ENCODE measurements at regions not wholly inside any gene's neighbourhood (a gene's known extent, or its start where the extent isn't known, plus 50 kb on each side); places are given as distances from the start of the nearest gene placed in this dataset.

DNA sequence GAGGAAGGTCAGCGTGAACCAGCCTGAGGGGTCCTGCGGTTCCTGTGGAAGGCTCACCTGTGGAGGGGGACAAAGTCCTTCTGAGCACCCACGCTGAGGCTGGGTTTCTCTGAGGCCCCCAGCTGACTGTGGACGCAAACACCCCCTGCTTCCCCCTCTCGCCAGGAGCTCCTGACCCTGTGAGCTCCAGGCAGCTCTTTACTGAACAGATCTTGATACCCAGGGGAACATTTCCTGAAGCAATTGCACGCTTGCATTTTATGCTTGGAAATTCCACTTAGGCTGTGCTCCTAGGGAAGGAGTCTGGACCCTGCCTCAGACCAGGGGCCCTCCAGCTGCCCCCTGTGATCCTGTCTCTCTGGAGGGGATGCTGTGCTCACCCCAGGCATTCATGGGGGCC is 454.2 kb upstream of the B3GAT1 start:
- DNase-seq = no peak

DNA sequence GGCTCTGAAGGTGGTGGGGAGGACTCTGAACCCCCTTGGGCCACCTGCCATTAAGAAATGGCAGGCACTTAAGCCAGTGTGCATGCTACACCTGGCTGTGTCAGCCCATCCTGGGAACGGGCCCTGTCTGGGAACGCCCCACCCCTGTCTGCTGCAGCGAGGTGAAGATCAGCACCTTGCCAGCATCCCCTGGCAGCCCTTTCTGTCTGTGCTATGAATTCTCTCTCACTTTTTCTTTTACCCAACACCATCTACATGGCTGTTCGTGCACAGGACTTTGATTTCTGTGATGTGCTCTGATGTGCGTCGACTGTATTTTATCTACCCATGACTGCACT is 452.9 kb upstream of the B3GAT1 start:
- no peak for DNase-seq

- DNase-seq = no peak
These were observed 452.4 kb upstream of the B3GAT1 start for GRCh38 chr11:134864233-134864967.

DNA sequence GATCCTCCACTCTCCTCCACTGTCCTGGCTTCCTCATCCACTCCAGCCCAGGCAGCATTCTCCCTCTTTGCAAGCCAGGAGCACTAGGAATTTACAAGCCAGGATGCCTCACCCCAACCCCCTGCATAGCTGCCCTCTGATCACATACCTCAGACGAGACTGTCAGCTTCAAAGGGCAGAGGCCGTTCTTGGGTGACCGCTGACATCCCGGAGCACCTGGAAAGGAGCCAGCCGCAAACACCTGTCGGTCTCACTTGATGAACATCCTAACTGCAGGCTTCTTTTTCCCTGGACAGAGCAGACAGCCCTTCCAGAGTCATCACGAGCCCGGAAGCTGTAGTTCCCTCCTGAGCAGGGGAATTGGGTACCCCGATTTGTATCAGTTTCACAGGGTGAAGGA is 451.3 kb upstream of the B3GAT1 start:
- no peak for DNase-seq

DNA sequence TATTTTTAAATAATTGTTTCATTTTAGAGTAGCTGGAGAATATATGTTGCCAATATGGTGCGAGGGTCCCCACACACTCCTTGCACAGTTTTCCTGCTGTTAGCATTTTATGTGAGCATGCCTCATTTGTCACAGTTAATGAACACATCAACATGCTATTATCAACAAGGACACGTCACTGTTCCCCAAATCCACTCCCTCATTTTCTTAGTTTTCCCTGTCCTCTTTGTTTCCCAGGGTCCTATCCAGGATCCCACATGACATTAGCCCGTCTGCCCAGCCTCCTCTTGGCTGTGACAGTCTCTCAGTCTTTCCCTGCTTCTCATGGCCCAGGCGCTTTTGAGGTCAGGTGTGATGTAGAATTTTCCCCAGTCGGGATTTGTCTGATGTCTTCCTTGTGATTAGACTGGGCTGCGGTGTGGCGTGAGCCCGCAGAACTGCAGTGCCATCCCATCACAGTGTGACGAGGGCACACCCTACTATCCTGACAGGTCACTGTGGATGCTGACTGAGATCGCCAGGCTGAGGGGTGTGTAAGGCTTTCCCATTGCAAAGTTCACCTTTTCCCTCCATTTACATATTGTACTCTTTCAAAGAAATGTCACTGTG is 450.6 kb upstream of the B3GAT1 start:
- no peak for DNase-seq

DNA sequence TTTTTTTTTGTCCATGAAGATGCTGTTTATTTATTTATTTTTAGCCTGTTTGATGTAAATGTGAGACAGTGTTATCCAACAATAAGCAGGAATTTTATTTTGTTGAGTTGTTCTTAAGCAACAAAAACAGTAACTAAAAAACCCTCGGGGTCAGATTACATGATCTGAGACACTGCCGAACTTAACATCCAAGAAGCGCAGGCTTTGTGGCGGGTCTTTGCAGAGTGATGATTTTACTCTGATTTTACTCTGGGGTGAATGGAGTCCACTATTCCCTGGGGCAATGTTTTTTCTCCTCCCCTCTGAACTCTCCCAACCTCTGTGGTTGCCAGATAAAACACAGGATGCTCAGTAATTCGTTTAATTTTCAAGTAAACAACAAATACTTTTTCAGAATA is 450.1 kb upstream of the B3GAT1 start:
- DNase-seq = no peak

GRCh38 chr11:134861490-134862104 is 449.6 kb upstream of the B3GAT1 start:
- no peak for DNase-seq

GRCh38 chr11:134858783-134859480 is 446.9 kb upstream of the B3GAT1 start:
- DNase-seq = no peak

- DNase-seq = no peak
These were observed 445.0 kb upstream of the B3GAT1 start for GRCh38 chr11:134857035-134857434.

DNA sequence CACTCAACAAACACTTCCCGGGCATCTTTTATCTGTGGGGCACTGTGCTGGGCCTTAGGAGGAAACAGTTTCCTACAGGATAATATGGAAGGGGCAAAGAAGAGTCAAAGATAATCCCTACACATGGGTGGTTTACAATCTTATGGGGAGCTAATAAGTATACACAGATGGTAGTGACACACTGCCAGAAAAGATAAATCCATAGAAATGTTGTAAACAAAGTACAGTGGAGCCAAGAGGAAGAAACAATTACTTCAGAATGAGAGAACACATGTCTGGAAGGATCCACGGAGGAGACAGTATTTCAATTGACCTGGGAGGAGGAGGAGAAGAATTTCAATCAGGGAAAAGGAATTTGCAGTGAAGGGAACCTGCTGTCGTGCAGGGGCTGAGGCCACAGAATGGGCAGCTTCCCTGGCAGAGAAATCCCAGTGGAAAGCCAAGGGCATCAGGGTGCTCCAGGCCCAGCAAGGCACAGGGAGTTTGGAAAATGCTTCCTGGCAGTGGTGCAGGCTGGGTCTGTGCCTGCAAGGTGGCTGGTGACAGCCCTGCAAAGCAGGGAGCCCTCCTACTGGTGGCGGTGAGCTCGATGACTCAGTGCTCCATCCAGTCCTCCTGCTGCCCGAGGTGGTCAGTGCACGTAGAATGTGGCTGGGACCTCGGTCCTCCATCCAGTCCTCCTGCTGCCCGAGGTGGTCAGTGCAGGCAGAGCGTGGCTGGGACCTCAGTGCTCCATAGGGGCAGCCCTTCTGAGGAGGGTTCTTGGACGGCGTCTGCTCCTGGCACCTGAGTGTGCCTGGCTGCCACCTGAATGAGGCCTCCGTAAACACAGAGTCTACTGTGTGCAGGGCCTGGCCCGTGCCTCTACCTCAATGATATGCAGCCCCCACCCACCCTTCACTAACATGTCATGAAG is 444.3 kb upstream of the B3GAT1 start:
- peak in 1 of 14 donors; percentile 37 for DNase-seq

GRCh38 chr11:134853992-134854991 is 442.2 kb upstream of the B3GAT1 start:
- peak in 1 of 14 donors; percentile 90 for DNase-seq

DNA sequence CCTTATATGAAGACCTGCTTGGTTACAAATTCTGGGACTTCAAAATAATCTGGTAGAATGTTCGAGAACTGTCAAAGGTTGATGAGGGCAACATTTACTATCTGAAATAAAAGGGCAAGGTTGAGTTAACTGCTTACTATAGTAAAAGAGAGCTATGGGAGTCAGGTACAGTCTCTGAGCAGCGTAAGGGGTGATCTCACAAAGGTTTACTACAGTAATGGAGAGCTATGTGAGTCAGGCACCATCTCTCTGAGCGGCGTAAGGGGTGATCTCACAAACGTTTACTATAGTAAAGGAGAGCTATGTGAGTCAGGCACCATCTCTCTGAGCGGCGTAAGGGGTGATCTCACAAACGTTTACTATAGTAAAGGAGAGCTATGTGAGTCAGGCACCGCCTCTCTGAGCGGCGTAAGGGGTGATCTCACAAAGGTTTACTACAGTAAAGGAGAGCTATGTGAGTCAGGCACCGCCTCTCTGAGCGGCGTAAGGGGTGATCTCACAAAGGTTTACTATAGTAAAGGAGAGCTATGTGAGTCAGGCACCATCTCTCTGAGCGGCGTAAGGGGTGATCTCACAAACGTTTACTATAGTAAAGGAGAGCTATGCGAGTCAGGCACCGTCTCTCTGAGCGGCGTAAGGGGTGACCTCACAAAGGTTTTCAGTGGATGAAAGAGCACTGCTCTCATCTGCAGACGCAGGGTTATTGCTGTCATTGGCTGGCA is 439.6 kb upstream of the B3GAT1 start:
- peak in 1 of 14 donors; percentile 5 for DNase-seq

DNA sequence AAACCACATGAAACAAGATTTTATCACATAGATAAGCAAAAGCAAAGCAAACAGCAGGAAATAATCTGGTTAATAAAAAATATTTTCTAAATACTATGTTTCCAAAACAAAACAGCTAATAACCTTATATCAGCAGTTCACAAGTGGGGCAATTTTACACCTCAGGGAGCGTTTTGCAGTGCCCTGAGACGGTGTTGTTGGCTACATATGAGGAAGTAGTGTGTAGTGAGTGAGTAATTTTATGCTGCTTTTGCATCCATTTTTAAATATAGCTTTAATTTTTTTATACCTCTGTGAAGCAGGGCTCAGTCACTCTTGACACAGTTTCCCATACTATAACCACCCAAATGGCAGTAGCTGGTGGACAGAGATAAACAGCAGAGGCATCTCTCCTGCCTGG is 438.5 kb upstream of the B3GAT1 start:
- no peak for DNase-seq

DNA sequence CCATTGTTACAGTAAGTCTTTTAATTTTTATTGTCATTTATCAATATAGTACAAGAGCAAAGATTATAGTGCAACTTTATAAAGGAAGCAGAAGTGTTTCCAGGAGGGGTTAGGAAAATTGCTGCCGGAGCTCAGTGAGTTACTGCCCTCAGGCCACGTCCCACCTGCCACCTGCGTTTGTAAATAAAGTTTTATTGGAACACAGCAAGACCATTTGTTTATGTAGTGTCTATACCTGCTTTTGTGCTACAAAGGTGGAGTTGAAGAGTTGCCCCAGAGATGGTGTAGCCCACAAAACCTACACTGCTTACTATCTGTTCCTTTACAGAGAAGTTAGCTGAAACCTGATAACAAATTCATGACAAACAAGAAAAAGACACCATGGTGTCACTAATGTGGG is 437.8 kb upstream of the B3GAT1 start:
- no peak for DNase-seq

GRCh38 chr11:134847083-134847715 is 435.2 kb upstream of the B3GAT1 start:
- no peak for DNase-seq

DNA sequence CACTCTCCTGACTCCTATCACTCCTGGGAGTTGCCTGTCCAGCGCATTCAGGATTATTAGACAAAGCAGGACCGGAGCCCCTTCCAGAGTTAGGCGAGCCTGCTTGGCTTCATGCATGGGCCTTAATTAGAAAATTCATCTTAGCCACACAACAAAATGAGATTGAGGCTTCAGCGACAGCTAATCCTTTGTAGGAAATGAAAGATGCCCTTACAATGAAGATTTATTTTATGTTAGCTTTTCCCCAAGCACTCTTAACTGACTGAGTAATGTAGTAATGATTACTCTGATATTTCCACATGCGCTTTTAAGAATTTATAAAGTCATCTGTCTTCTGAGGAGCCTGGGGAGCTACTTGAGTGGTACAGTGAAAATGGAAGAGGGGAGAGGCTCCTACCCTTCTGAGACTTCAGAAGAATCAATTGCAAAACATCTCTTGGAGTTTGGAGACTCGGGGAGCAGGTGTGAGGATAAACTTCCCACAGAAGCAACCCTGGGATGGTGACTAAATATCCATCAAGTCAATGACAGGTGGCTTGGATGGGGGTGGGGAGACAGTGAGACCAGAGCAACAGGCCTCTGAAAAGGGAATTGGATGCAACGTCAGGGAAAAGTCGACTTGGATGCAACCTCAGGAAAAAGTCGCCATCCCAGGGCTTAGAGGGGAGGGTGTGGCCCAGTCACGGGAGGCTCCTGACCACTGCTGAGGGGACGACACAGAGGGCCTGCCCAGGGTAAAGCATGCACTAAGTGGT is 434.5 kb upstream of the B3GAT1 start:
- no peak for DNase-seq

DNA sequence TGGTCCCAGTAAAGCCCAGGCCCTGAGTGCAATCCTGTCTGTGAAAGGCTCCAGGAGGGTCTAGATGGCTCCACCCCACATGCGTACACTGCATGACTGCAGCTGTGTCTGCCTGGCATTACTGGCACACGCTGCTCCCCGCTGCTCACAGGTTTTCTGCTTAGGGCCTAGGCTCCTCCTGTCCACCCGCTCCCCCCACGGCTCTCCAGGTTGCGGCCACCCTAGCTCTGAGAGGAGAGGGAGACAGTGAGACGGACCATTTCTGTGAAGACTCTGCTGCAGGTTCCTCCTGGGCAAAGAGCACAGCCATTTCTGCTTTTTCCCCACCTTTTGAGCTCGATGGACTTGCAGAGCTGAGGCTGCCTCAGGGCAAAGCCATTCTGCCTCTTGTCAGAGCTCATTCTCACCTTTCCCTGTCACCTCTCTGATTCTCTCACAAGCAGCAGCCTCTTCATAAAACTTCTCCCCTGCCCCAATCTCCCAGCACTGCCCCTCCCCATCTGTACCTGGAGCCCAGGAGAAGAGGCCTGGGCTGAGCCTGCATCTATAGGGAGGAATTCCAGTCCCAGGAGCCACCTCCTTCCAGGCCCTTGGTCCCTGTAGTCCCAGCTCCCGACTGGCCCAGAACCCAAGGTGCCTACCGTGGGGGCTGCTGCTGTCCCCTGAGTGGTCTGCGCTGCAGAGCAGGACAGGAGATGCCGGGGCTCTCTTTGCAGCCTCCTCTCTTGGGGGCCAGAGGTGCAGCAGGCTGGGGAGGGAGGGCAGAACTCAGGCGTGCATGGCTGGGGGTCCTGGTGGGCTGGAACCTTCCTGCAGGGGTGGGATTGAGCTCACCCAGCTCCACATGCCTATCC is 433.7 kb upstream of the B3GAT1 start:
- DNase-seq = no peak

DNA sequence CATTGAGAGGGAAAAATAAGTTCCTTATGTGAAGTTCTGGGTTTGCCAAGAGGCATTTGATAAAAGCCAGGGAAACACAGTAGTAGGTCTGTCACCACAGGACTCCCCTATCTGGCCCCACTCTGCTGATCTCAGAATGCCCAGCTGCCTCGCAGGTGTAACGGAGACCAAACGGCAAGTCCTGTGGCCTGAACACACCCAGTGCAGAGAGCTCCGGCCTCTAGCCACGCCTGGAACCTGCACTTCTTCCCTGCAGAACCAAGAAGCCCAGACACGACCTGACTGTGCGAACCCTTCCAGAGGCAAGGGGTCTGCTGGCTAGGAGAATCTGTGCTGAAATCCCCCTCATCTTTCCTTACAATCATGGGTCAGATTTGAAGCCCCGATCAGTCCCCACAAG is 432.8 kb upstream of the B3GAT1 start:
- no peak for DNase-seq

All from C1 segment of cervical spinal cord (tissue), 14 donors.